AG09309 (cell line): ENCODE measurements at regions not wholly inside any gene's neighbourhood (a gene's known extent, or its start where the extent isn't known, plus 50 kb on each side); places are given as distances from the start of the nearest gene placed in this dataset.

Experiments
- DNase-seq: peaks from one replicate; pipeline ENCODE4 v3.0.0-alpha.2; 2010; ENCODE audit warnings: low read depth
- H3K4me3 ChIP-seq: 2 replicates; pipeline ENCODE4 v1.5.1; 2011; ENCODE audit warnings: mild to moderate bottlenecking, low read depth, low read length, moderate library complexity; ENCODE audit not compliant: control insufficient read depth
- CTCF ChIP-seq: IDR thresholded peaks from 2 replicates; pipeline ENCODE4 v1.5.1; 2011; ENCODE audit warnings: mild to moderate bottlenecking, low read depth, low read length, inconsistent platforms; ENCODE audit not compliant: insufficient read depth, control insufficient read depth; ENCODE audit errors: missing control alignments

GRCh38 chr14:76962303-76962660 lies 66.2 kb downstream of the IRF2BPL start:
- no peak for TF ChIP-seq CTCF
- no peak for DNase-seq
- H3K4me3 ChIP-seq = peak overlapping the region; percentile 33; the same call in 1 of the 2 replicates

- TF ChIP-seq CTCF = no peak
- peak; percentile 84 for DNase-seq
- H3K4me3 ChIP-seq = peak overlapping the region; percentile 33
Observed at GRCh38 chr14:76961631-76962302, 66.7 kb downstream of the IRF2BPL start.

- TF ChIP-seq CTCF = no peak
- DNase-seq = no peak
Observed at GRCh38 chr14:76958980-76959710, 69.4 kb downstream of the IRF2BPL start.

GRCh38 chr14:76958020-76958979 lies 70.2 kb downstream of the IRF2BPL start:
- TF ChIP-seq CTCF = no peak
- H3K4me3 ChIP-seq = no peak overlapping the region
- DNase-seq = no peak

More at GRCh38 chr14:76958980-76959710, 69.4 kb downstream of the IRF2BPL start:
- no peak overlapping the region for H3K4me3 ChIP-seq

- DNase-seq = no peak
- H3K4me3 ChIP-seq = no peak overlapping the region
Observed at GRCh38 chr14:76957224-76957891, 71.2 kb downstream of the IRF2BPL start.

More at GRCh38 chr14:76957224-76957891, 71.2 kb downstream of the IRF2BPL start:
- TF ChIP-seq CTCF = no peak
